Activated CD4-positive, alpha-beta memory T cell treated with anti-CD3 and anti-CD28 coated beads for 36 hours (primary cell): ENCODE measurements at regions not wholly inside any gene's neighbourhood (a gene's known extent, or its start where the extent isn't known, plus 50 kb on each side); places are given as distances from the start of the nearest gene placed in this dataset.

Experiments
- CTCF ChIA-PET: fragments of 350-600 bp; sonication (Branson Sonifier 250); formaldehyde crosslinking; loops from one replicate; lab custom pipeline; 2021; ENCODE audit warnings: antibody characterized with exemption, inconsistent platforms; lab: Charles Lee
- POLR2A ChIA-PET: fragments of 350-600 bp; sonication (Branson Sonifier 250); formaldehyde crosslinking; loops from one replicate; lab custom pipeline; 2021; ENCODE audit warnings: antibody characterized with exemption; lab: Charles Lee
- DNase-seq: peaks from one replicate; pipeline ENCODE4 v3.0.0-alpha.2; 2020
- H3K27ac Mint-ChIP-seq: one replicate; pipeline ENCODE4 v1.8.0; 2021; ENCODE audit warnings: mixed read lengths
- H3K27me3 Mint-ChIP-seq: one replicate; pipeline ENCODE4 v1.8.0; 2021; ENCODE audit warnings: mixed read lengths
- H3K36me3 Mint-ChIP-seq: one replicate; pipeline ENCODE4 v1.8.0; 2021; ENCODE audit warnings: mixed read lengths
- H3K4me1 Mint-ChIP-seq: one replicate; pipeline ENCODE4 v1.8.0; 2021; ENCODE audit warnings: low read depth, mixed read lengths
- H3K4me3 Mint-ChIP-seq: one replicate; pipeline ENCODE4 v1.8.0; 2021; ENCODE audit warnings: mild to moderate bottlenecking, mixed read lengths
- H3K9me3 Mint-ChIP-seq: one replicate; pipeline ENCODE4 v1.8.0; 2021; ENCODE audit warnings: mixed read lengths
- intact Hi-C: fragments of 100-400 bp; cut with micrococcal nuclease; formaldehyde crosslinking; loops from one replicate; pipeline ENCODE4 v1.15.1; 2023

GRCh38 chr3:182050932-182051331 lies 339.2 kb downstream of the SOX2 start:
- intact Hi-C loops, result no loop called here
- Mint-ChIP-seq H3K27ac (no peak overlapping the region), H3K27me3 (no peaks in the 10 kb centered on the region), H3K4me1 (no peaks in the 10 kb centered on the region), H3K4me3 (no peak overlapping the region), H3K9me3 (no peaks in the 10 kb centered on the region), H3K36me3 (no peaks in the 10 kb centered on the region)
- POLR2A ChIA-PET, result no interaction called here
- CTCF ChIA-PET, result no interaction called here
- no peak for DNase-seq

GRCh38 chr3:182052332-182052731 lies 340.6 kb downstream of the SOX2 start:
- CTCF ChIA-PET, result no interaction called here
- POLR2A ChIA-PET, result no interaction called here
- H3K4me3 Mint-ChIP-seq, result no peak overlapping the region
- no peaks in the 10 kb centered on the region for H3K9me3 Mint-ChIP-seq
- no peaks in the 10 kb centered on the region for H3K36me3 Mint-ChIP-seq
- H3K27me3 Mint-ChIP-seq, result no peaks in the 10 kb centered on the region
- no peak for DNase-seq
- intact Hi-C loops, result no loop called here
- no peak overlapping the region for H3K27ac Mint-ChIP-seq
- H3K4me1 Mint-ChIP-seq, result no peaks in the 10 kb centered on the region

GRCh38 chr3:182052757-182053156 lies 341.0 kb downstream of the SOX2 start:
- H3K27me3 Mint-ChIP-seq, result no peaks in the 10 kb centered on the region
- H3K4me1 Mint-ChIP-seq, result no peaks in the 10 kb centered on the region
- H3K9me3 Mint-ChIP-seq, result no peaks in the 10 kb centered on the region
- ChIA-PET POLR2A (no interaction called here), CTCF (no interaction called here)
- intact Hi-C loops, result no loop called here
- no peak overlapping the region for H3K4me3 Mint-ChIP-seq
- DNase-seq, result no peak
- no peak overlapping the region for H3K27ac Mint-ChIP-seq
- H3K36me3 Mint-ChIP-seq, result no peaks in the 10 kb centered on the region

GRCh38 chr3:182058488-182058887 lies 346.8 kb downstream of the SOX2 start:
- CTCF ChIA-PET, result no interaction called here
- Mint-ChIP-seq H3K36me3 (no peaks in the 10 kb centered on the region), H3K9me3 (no peaks in the 10 kb centered on the region), H3K27ac (no peak overlapping the region), H3K27me3 (no peaks in the 10 kb centered on the region), H3K4me1 (no peaks in the 10 kb centered on the region), H3K4me3 (no peak overlapping the region)
- POLR2A ChIA-PET, result no interaction called here
- intact Hi-C loops, result no loop called here
- no peak for DNase-seq

- H3K27ac Mint-ChIP-seq, result no peak overlapping the region
- no peak for DNase-seq
- ChIA-PET CTCF (no interaction called here), POLR2A (no interaction called here)
- no peaks in the 10 kb centered on the region for H3K27me3 Mint-ChIP-seq
- no peaks in the 10 kb centered on the region for H3K36me3 Mint-ChIP-seq
- H3K4me3 Mint-ChIP-seq, result no peak overlapping the region
- no peaks in the 10 kb centered on the region for H3K4me1 Mint-ChIP-seq
- intact Hi-C loops, result no loop called here
- H3K9me3 Mint-ChIP-seq, result no peaks in the 10 kb centered on the region
Measured at GRCh38 chr3:182063742-182064141, 352.0 kb downstream of the SOX2 start.

- no peak for DNase-seq
- no peaks in the 10 kb centered on the region for H3K9me3 Mint-ChIP-seq
- H3K4me3 Mint-ChIP-seq, result no peak overlapping the region
- intact Hi-C loops, result no loop called here
- H3K27me3 Mint-ChIP-seq, result no peaks in the 10 kb centered on the region
- no peaks in the 10 kb centered on the region for H3K36me3 Mint-ChIP-seq
- no peak overlapping the region for H3K27ac Mint-ChIP-seq
- H3K4me1 Mint-ChIP-seq, result no peaks in the 10 kb centered on the region
- ChIA-PET POLR2A (no interaction called here), CTCF (no interaction called here)
Measured at GRCh38 chr3:182067423-182067822, 355.7 kb downstream of the SOX2 start.

- ChIA-PET CTCF (no interaction called here), POLR2A (no interaction called here)
- DNase-seq, result no peak
- H3K27ac Mint-ChIP-seq, result no peak overlapping the region
- no peaks in the 10 kb centered on the region for H3K27me3 Mint-ChIP-seq
- intact Hi-C loops, result no loop called here
- H3K9me3 Mint-ChIP-seq, result no peaks in the 10 kb centered on the region
- no peaks in the 10 kb centered on the region for H3K36me3 Mint-ChIP-seq
- no peaks in the 10 kb centered on the region for H3K4me1 Mint-ChIP-seq
- H3K4me3 Mint-ChIP-seq, result no peak overlapping the region
Measured at GRCh38 chr3:182078316-182078715, 366.6 kb downstream of the SOX2 start.

- H3K4me1 Mint-ChIP-seq, result no peaks in the 10 kb centered on the region
- no peak overlapping the region for H3K4me3 Mint-ChIP-seq
- intact Hi-C loops, result no loop called here
- ChIA-PET CTCF (no interaction called here), POLR2A (no interaction called here)
- H3K27ac Mint-ChIP-seq, result no peak overlapping the region
- H3K36me3 Mint-ChIP-seq, result no peaks in the 10 kb centered on the region
- DNase-seq, result no peak
- no peaks in the 10 kb centered on the region for H3K27me3 Mint-ChIP-seq
- H3K9me3 Mint-ChIP-seq, result no peaks in the 10 kb centered on the region
Measured at GRCh38 chr3:182078929-182079328, 367.2 kb downstream of the SOX2 start.

GRCh38 chr3:182081096-182081495 lies 369.4 kb downstream of the SOX2 start:
- Mint-ChIP-seq H3K27ac (no peak overlapping the region), H3K27me3 (no peaks in the 10 kb centered on the region), H3K4me3 (no peak overlapping the region), H3K36me3 (no peaks in the 10 kb centered on the region), H3K9me3 (no peaks in the 10 kb centered on the region), H3K4me1 (no peaks in the 10 kb centered on the region)
- no peak for DNase-seq
- intact Hi-C loops, result no loop called here
- CTCF ChIA-PET, result no interaction called here
- POLR2A ChIA-PET, result no interaction called here

- Mint-ChIP-seq H3K4me1 (no peaks in the 10 kb centered on the region), H3K9me3 (no peaks in the 10 kb centered on the region)
- POLR2A ChIA-PET, result no interaction called here
Measured at GRCh38 chr3:182083112-182083511, 371.4 kb downstream of the SOX2 start.

GRCh38 chr3:182092662-182093262 lies 381.0 kb downstream of the SOX2 start:
- no peak for DNase-seq
- peaks cover 5% of the 10 kb centered on the region for H3K9me3 Mint-ChIP-seq
- H3K27me3 Mint-ChIP-seq, result no peaks in the 10 kb centered on the region
- ChIA-PET CTCF (no interaction called here), POLR2A (no interaction called here)
- no peaks in the 10 kb centered on the region for H3K36me3 Mint-ChIP-seq
- no peaks in the 10 kb centered on the region for H3K4me1 Mint-ChIP-seq
- no peak overlapping the region for H3K4me3 Mint-ChIP-seq
- H3K27ac Mint-ChIP-seq, result no peak overlapping the region
- intact Hi-C loops, result no loop called here

More at GRCh38 chr3:182083112-182083511, 371.4 kb downstream of the SOX2 start:
- intact Hi-C loops, result no loop called here
- Mint-ChIP-seq H3K4me3 (no peak overlapping the region), H3K27ac (no peak overlapping the region), H3K36me3 (no peaks in the 10 kb centered on the region), H3K27me3 (no peaks in the 10 kb centered on the region)
- CTCF ChIA-PET, result no interaction called here
- no peak for DNase-seq

- Mint-ChIP-seq H3K9me3 (peaks cover 5% of the 10 kb centered on the region), H3K4me1 (no peaks in the 10 kb centered on the region), H3K27ac (no peak overlapping the region), H3K4me3 (no peak overlapping the region), H3K27me3 (no peaks in the 10 kb centered on the region), H3K36me3 (no peaks in the 10 kb centered on the region)
- intact Hi-C loops, result no loop called here
- DNase-seq, result no peak
- CTCF ChIA-PET, result no interaction called here
- POLR2A ChIA-PET, result no interaction called here
Measured at GRCh38 chr3:182094321-182094720, 382.6 kb downstream of the SOX2 start.

GRCh38 chr3:182104881-182105280 lies 393.2 kb downstream of the SOX2 start:
- H3K4me3 Mint-ChIP-seq, result no peak overlapping the region
- POLR2A ChIA-PET, result no interaction called here
- H3K27me3 Mint-ChIP-seq, result no peaks in the 10 kb centered on the region
- no peaks in the 10 kb centered on the region for H3K4me1 Mint-ChIP-seq
- intact Hi-C loops, result no loop called here
- no peak for DNase-seq
- CTCF ChIA-PET, result no interaction called here
- no peaks in the 10 kb centered on the region for H3K9me3 Mint-ChIP-seq
- no peak overlapping the region for H3K27ac Mint-ChIP-seq
- H3K36me3 Mint-ChIP-seq, result no peaks in the 10 kb centered on the region
